SHP77 treated with DMSO at 0.1 percent for 48 hours (cell line): ENCODE measurements at regions not wholly inside any gene's neighbourhood (a gene's known extent, or its start where the extent isn't known, plus 50 kb on each side); places are given as distances from the start of the nearest gene placed in this dataset.
A peak's percentile ranks its signal among the peaks of the same experiment; 100 is the strongest.

ENCODE experiments used
- DNase-seq: peaks from one replicate; lab custom pipeline; 2025; lab: John Stamatoyannopoulos, UW

DNA sequence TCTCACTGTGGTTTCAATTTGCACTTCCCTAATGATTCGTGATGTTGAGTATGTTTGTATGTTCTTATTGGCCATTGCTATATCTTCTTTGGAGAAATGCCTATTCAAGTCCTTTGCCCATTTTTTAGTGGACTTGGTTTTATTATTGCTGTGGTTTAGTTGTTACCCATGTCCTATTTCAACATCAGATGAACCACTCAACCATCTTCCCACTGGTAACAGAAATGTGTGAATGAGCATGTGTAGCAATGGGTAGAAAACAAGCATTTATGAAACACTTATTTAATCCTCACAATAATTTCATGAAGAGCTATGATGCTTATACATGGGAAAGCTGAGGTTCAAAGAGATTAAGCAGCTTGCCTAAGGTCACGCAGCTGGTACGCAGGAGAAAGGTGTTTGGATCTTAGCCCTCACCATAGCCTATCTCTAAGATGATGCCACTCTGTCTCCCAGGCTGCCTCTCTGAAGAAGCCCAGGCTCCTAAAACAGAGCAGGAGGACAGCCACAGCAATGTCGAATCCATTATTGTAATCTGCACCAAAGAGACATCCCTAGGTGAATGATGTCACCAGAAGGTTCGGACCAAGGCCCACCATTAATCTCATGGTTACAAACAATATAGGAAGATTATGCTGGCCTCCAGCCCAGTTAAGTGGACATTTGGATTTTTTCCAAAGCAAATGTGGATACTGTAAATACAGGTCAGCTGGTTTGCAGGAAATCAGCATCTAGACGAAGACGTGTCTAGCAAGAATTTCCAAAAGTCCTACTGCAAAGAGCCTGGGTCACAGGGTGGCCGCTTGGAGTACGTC, 447.6 kb upstream of the ZMIZ1 start:
- DNase-seq: peak; percentile 21

DNA sequence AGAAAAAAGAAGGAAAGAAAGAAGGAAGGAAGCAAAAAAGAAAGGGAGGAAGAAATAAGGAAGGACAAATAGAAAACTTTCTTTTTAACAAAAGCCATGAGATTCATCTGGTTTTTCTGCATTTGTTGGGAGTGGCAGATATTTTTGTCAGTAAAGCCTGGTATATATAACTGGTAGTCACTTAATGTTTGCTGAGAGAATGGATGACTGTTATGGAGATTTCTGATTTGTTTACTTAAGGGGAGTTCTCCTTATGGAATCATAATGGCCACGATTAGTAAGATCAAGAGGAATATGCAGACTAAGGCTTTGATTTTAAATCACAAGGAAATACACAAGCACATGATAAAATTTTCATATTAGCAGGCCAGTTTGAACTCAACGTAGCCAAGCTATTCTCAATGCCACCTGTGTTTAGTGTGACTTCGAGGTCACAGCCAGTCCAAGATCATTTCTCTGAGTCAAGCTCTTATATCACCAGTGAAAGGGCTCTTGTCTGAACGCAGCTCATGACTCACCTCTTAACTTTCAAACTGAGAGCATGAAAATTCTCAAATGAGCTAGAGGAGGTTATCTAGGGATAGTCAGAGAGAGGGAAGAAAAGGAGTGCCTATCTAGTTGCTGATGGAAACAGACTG, 445.1 kb upstream of the ZMIZ1 start:
- DNase-seq: no peak

DNA sequence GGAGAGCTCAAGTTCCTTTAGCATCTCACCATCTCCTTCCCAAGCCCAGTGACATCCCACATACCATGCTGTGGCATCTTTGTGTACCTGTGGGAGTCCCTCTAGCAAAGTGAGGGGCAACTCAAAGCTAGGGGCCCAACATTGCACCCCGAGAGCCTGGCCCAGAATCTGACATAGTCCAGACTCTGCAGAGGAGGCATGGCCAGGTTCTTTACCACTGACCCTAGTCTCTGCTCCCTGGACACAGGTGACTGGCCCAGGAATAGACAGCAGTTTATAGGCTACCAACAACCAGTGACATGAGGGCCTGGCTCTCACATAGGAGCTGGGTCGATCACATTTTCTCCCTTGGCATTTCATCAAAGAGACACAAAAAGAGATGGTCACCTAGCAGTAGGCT, 444.0 kb upstream of the ZMIZ1 start:
- DNase-seq: no peak

DNA sequence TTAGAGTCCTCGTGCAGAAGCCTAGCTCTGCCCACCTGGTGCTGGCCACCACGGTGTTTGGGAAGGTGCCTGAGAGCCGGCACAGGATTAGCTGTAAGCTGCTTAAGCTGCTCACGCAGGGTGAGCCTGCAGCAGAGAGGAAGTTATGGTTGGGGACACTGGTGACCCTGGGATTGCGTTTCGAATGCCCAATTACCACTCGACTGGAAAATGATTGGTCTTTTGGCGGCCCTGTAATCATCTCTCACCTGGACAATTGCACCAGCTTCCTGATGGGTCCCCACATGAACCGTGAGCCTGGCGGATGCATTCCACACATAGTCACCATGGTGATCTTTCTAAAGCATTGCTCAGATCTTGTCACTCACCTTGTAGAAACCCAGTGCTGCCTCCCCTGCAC, 442.3 kb upstream of the ZMIZ1 start:
- DNase-seq: no peak

DNA sequence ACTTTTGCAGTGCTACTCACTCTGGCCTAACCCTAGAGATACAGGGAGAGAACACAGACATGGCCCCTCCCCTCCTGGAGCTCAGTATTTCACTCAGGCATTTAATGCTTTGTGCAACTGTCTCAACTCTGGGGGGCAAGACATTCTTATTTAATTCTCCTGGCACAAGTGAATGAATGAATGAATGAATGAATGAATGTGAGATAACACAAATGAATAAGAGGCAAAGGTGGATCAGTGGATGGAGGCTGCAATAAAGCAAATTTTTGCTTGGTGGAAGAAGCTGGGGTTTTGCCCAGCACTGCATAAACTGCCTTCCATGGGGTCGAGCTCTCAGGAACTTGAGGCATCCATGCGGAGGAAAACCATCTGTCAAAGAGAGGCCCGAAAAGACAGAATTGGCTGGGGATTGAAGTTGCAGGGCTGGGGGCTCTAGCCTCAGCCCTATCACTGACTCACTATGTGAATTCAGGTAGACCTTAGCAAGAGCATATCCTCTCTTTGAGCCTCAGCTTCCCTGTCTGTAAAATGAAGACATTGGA, 441.4 kb upstream of the ZMIZ1 start:
- no peak for DNase-seq

DNA sequence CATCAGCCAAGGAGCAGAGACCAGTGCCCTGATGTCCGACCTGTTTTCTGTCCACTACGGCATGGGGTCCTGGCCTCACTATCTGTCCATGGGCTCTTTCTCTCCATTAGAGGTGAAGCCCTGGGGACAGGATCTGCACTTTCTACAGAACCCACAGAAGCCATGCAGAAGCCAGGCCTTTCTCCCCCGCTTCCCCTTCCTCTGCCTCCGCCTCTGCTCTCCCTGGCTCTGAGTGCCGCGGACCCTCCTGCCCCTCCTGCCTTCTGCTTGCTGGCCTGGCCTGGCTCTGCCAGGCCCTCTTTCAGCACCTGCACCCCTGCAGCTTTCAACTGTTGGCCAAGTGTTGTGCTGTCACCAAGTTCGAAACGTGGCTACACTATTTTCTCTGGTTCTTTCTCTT, 439.8 kb upstream of the ZMIZ1 start:
- no peak for DNase-seq

DNA sequence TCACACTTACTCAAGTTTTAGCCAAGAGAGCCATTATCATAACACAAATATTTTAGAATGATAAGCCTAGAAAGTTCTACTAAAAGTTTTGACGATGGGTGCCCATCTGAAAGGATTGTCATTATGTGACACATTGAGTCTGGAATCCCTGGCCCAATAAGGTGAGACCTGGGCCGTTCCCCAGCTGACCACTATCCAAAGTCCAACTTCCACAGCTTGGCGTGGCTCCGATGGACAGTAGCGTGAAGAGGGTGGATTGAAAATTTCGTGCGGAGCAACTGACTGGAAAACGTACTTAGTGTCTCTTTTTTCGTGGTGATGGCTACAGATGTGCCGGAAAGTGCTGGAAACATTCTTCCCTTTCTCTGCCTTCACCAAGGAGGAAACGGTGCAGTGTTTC, 439.0 kb upstream of the ZMIZ1 start:
- DNase-seq: no peak

DNA sequence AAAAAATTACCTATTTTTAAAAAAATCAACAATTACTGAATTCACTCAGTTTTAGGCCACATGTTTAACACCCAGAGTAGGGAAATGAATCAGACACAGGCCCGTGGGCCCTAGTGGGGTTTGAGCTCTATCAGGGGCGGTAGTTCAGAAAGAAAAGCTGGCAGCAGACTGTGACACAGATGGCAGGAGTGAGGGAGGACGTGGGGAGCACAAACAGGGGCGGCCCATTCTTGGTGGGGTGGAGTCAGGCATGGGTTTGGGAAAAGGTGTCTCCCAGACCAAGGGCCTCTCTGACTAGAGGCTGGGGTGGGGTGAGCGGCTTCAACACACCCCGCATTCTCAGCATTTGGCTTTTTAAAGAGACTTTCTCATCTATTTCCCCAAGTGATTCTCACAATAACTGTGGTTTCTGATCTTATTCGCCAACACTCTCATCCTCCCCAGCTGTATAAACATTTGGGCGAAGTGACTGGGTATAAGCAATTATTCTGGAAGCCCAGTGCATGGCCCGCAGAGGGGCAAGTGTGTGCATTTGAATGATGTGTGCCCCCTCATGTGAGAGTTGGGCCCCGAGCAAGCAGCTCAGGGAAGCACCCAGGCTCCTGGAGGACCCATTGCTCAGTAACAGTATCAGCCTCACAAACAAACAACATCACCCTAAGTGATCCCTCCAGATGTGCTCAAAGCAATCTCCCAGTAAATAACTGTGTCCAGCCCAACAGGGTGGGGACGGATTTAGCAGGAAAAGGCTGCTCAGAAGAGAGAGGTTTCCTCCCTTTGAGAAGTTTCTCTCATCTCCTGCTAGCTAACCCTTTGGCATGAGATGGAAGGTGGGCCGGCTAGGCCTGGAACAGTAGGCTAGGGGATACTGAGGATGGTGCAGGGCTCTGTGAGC, 437.6 kb upstream of the ZMIZ1 start:
- no peak for DNase-seq

DNA sequence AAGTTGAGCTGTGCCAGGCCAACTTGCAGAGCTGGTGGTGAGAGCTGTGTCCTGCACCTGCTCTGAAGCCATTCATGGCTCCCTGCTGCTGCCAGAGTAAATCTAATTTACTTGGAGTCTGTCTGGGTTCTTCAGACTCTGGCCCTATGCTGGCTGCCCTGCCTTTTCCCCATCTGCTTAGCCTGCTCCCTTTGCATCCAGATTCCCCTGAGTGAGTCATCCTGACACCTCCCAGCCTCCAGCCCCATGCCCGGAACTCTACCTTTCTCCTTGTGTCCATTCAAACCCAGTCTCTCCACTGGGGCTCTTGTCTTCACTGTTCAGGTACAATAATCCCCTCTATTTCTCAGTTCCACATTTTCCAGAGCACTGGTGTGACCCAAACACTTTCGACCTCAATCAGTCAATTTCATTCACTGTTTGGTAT, 434.4 kb upstream of the ZMIZ1 start:
- DNase-seq: no peak

DNA sequence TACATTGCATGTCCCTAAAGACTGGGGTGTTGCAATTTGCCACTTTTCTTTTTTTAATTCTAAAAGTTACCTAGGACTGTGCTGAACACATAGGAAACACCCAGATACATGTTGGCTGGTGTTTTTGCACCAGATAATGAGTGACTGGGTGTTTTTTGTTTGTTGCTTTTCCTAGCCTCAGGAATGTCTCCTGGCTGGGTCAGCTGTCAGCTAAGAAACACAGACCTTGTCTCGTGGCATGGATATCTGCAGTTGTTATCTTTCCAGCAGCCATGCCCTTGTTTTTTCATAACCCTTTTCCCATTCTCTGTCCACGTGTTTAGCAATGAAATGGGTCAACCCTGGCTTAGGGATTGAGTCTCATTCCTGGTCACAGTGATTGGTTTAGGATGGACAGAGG, 433.9 kb upstream of the ZMIZ1 start:
- DNase-seq: no peak

DNA sequence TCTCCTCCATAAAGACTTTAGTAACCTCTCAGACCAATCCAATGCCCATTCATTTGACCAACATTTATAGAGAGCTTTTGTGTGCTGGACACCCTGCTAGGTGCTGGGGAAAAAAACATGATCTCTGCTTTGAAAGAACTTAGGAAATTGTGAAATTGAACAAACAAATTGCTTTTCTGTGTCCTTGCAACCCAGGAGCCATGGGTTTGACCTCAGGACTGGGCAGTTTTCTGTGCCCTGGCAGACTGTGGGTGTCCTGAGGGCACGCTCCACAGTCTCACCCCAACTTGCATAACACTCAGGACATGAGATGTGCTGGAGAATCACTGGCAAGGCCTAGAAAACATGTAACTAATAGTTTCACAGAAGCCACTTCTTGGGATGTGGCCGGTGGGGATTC, 429.1 kb upstream of the ZMIZ1 start:
- DNase-seq: no peak

DNA sequence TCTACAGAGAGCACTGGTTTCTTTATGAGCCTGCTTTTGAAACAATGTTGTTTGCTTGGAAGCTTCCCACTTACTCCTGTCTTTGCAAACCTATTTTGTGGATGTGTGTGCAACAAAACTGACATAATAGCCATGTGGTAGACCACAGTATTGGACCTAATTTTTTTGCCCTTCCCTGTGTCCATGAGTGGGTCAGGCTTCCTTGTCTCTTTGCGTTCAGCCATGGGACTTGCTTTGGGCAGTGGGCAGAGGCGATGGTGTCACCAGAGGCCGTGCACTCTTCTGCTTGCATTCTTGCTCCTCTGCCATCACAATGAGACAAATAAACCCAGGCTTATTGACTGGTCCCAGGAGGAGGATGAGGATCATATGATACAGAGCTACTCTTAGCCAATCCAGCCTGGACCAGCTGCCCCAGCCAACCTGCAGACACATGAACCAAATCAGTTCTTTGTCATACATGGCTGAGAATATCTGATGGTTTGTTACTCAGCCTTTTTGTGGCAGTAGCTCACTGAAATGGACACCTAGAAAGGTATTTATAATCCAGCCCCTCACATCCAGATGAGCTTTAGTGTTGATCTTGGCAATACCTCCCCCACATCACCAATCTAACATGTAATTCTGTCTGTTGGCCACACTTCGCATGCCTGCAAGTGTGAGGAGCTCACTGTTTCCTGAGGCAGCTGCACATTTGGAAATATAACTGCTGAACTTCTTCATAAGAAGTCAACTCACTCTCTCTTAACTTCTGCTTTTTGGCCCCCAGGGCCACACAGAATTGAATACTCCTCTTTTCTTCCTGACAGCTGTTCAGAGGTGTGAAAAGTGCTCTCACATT, 427.8 kb upstream of the ZMIZ1 start:
- DNase-seq: no peak

DNA sequence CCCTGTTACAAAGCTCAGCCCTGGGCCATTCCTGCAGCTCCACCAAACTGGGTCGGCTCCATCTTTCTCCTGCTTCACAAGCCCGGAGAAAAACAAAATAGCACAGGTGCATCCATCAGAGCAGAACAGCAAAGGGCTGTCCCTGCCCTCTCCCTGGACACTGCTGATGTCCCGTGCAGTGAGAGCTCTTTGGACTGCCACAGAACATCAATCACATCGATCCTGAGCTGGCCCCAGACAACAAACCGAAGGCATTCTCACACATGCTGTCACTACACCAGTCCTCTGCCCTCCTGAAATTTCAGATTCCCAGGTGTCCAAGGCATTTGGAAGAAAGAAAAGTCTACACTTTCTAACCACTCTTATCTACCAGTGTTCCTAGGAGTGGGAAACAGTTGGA, 427.1 kb upstream of the ZMIZ1 start:
- DNase-seq: no peak

DNA sequence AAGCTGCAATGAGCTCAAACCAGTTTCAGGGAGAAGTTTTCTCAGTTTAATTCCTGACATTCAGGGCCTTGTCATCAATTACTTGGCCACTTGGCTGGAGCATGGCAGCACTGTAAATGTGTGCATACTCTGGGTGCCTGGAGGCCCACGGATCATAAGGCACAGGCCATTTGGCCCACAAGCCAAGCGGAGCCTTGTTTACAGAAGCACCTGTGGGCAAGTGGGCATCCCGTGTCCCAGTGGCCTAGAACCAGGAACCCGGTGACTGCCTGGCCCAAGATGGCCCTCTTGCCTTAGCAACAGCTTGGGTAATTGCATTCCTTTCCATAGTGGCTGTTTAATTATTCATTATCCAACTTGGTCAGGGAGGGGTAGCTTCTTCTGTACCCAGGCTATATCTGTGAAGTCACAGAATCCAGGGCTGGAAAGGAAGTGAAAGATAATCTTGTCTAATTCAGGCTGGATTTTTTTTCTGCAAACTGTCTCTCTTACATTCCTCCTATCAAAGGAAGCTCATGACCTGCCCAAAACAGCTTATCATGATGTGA, 426.4 kb upstream of the ZMIZ1 start:
- no peak for DNase-seq

DNA sequence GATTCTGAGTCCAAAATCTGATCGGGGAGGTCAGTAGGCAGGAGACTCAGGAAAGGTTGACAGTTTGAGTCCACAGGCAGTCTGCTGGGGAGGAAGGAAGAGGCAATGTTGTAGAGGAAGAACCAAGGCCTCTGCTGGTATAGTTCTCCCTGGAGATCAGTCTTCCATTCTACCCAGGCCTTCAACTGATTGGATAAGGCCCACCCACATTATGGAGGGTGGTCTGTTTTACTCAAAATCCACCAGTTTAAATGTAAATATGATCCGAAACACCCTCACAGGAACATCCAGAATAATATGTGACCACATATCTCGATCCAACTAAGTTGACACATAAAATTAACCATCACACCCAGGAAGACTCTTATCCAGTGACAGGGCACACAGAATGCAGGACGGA, 425.3 kb upstream of the ZMIZ1 start:
- DNase-seq: no peak

DNA sequence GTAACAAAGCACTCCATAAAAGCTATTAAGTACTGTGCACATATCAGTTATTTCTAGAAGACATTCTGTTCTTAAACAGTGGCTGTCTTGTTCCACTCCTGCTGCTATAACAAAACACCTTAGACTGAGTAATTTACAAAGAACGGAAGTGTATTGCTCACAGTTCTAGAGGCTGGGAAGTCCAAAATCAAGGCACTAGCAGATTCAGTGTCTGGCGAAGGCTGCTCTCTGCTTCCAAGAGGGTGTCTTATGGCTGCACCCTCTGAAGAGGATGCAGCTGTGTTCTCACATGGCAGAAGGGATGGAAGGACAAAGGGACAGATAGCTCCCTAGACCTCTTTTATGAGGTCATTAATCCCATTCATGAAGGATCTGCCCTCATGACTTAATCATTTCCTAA, 424.2 kb upstream of the ZMIZ1 start:
- no peak for DNase-seq

DNA sequence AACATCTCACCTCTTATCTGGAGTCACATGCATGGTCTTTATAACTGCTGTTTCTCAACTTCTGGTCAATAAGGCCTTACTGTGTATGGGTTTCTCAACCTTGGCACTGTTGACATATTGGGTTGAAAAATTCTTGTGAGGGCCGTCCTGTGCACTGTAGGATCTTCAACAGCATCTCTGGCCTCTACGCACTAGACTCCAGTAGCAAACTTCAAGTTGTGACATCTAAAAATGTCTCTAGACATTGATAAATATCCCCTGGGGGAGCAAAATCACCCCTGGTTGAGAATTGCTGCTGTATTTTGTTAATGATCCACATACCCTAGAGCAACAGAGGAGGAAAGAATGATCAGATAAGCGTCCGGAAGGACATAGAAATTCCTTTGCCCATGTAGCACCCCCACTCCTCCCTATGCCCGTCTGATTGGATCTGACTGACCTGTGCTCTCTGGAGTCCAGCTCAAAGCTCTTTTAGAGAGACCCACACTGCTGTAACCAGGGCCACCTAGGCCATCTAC, 423.5 kb upstream of the ZMIZ1 start:
- DNase-seq: no peak

DNA sequence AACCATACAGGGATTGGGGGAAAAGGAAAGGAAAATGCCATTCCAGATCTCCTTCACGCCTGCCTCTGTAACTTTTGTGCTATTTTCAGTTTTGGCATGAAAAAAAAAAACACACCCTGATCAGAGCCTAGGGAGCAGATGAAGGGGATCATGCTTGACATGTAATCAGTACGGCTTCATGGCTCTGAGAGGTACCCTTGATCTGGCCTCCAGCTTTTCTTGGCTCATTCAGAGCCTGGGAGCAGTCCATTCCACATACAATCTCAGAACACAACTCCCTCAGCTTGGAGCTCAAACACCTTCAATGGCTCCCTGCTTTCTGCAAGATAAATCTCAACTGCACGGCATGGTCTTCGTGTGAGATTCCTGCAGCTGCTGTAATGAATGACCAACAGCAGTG, 422.8 kb upstream of the ZMIZ1 start:
- no peak for DNase-seq

DNA sequence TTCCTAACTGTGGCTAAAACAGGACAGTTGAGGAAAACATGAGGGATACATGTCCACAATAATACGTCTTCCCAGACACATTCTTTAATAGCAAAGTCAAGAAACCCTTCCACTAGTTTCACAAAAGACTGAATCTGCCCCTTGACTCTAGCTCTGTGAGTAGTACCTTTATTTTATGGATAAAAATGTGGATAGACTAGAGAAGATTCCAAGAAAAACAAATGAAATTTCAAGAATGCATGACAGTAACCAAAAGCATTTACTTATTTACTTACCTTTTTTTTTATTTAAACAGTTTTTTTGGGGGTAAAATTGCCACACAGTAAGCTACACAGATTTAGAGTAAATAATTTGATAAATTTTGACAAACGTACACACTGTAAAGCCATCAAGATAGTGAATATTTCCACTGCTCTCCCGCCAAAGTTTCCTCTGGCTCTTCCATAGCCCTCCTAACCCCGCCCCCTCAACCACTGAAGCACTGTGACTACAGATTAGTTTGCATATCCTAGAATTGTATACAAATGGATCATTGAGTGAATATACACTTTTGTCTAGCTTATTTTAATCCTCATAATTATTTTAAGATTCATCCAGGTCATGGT, 420.4 kb upstream of the ZMIZ1 start:
- no peak for DNase-seq

DNA sequence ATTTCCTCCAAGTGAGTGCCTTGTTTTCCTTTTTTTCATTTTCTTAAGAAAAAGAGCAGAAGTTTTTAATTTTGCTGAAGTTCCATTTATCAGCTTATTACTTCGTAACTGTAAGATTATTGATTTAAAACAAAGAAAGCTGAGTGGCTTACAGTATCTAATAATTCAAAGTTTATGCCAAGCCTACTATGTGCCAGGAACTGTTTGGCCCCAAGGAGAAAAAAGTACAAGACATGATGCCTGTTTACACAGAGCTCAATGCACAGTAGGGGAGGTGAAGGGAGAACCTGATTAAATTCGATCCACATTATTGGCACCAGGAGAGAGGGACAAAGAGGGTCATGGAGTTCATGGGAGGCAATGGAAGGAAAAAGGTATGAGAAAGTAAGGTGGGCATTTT, 419.3 kb upstream of the ZMIZ1 start:
- DNase-seq: no peak

DNA sequence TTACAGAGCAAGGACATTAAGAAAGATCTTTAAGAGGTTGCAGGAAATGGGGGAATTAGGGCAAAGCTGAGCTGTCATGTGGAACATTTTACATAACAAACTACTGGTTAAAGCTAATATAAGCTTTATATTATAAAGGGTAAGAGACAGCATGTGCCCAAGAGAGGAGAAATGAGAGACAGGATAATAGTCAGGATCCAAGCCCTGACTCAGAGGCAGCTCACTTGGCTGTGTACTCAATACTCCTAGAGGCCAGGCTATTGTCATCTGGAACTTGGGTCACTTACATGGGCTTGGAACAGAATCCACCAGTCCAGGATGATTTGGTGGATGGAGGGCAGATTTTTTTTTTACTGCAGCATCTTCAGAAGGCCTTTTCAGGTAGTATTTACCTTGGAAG, 418.6 kb upstream of the ZMIZ1 start:
- DNase-seq: no peak
